ENCODE measurements at regions not wholly inside any gene's neighbourhood (a gene's known extent, or its start where the extent isn't known, plus 50 kb on each side); places are given as distances from the start of the nearest gene placed in this dataset.

- intact Hi-C loops (cut with micrococcal nuclease) = no loop called here
These were observed 226.5 kb upstream of the GSE1 start for GRCh38 chr16:85386467-85387170.

- intact Hi-C loops (cut with micrococcal nuclease) = no loop called here
These were observed 226.0 kb upstream of the GSE1 start for GRCh38 chr16:85387171-85387507.

GRCh38 chr16:85387731-85388295 is 225.3 kb upstream of the GSE1 start:
- intact Hi-C loops (cut with micrococcal nuclease) = no loop called here

- intact Hi-C loops (cut with micrococcal nuclease) = no loop called here
These were observed 223.2 kb upstream of the GSE1 start for GRCh38 chr16:85389679-85390470.

GRCh38 chr16:85390511-85391174 is 222.5 kb upstream of the GSE1 start:
- intact Hi-C loops (cut with micrococcal nuclease) = no loop called here

GRCh38 chr16:85391175-85391707 is 221.9 kb upstream of the GSE1 start:
- intact Hi-C loops (cut with micrococcal nuclease) = no loop called here

GRCh38 chr16:85391769-85392583 is 221.1 kb upstream of the GSE1 start:
- intact Hi-C loops (cut with micrococcal nuclease) = no loop called here

GRCh38 chr16:85392756-85393673 is 220.1 kb upstream of the GSE1 start:
- intact Hi-C loops (cut with micrococcal nuclease) = loop anchor here (1.0 kb wide), 1 partner anchor 217 kb away; no protein-coding TSS in a partner anchor

- intact Hi-C loops (cut with micrococcal nuclease) = loop anchor here (1.0 kb wide), 1 partner anchor 216 kb away; no protein-coding TSS in a partner anchor
These were observed 219.3 kb upstream of the GSE1 start for GRCh38 chr16:85393674-85394451.

GRCh38 chr16:85394456-85395206 is 218.5 kb upstream of the GSE1 start:
- intact Hi-C loops (cut with micrococcal nuclease) = no loop called here

GRCh38 chr16:85395207-85395912 is 217.8 kb upstream of the GSE1 start:
- intact Hi-C loops (cut with micrococcal nuclease) = no loop called here

GRCh38 chr16:85395913-85396878 is 216.9 kb upstream of the GSE1 start:
- intact Hi-C loops (cut with micrococcal nuclease) = no loop called here

- intact Hi-C loops (cut with micrococcal nuclease) = no loop called here
These were observed 215.9 kb upstream of the GSE1 start for GRCh38 chr16:85396879-85397871.

- intact Hi-C loops (cut with micrococcal nuclease) = no loop called here
These were observed 215.1 kb upstream of the GSE1 start for GRCh38 chr16:85398050-85398451.

Measured in T-helper 2 cell treated with Interferon-gamma antibody and Interleukin-4, amounts not matched to agents 100 ng/mL and 5 ng/mL, for 36 hours (primary cell).